Stomach (tissue), 4 donors: ENCODE measurements at regions not wholly inside any gene's neighbourhood (a gene's known extent, or its start where the extent isn't known, plus 50 kb on each side); places are given as distances from the start of the nearest gene placed in this dataset.

Source experiments
- POLR2A ChIP-seq, 4 donors: fragments of 450-650 bp; IDR thresholded peaks; one replicate each; pipeline ENCODE4 v1.6.1; 2016; ENCODE audit warnings: antibody characterized with exemption in 4 of 4, control low read depth in 2 of 4, mild to moderate bottlenecking in 1 of 4, moderate library complexity in 1 of 4
- POLR2AphosphoS5 ChIP-seq, 3 donors: sonication (generic); formaldehyde crosslinking; IDR thresholded peaks; one replicate each; pipeline ENCODE4 v1.6.1; 2016; ENCODE audit warnings: antibody characterized with exemption in 3 of 3
- TF ChIP-seq, protein P1 (sequence below), 7 experiments: fragments of 450-650 bp in 4 of 7; fragments of 200-600 bp in 3 of 7; sonication (generic) in 3 of 7; IDR thresholded peaks; one replicate each; pipeline ENCODE4 v1.5.1; 2016 to 2019; ENCODE audit warnings: antibody characterized with exemption in 7 of 7, control low read depth in 2 of 7, mild to moderate bottlenecking in 1 of 7

DNA sequence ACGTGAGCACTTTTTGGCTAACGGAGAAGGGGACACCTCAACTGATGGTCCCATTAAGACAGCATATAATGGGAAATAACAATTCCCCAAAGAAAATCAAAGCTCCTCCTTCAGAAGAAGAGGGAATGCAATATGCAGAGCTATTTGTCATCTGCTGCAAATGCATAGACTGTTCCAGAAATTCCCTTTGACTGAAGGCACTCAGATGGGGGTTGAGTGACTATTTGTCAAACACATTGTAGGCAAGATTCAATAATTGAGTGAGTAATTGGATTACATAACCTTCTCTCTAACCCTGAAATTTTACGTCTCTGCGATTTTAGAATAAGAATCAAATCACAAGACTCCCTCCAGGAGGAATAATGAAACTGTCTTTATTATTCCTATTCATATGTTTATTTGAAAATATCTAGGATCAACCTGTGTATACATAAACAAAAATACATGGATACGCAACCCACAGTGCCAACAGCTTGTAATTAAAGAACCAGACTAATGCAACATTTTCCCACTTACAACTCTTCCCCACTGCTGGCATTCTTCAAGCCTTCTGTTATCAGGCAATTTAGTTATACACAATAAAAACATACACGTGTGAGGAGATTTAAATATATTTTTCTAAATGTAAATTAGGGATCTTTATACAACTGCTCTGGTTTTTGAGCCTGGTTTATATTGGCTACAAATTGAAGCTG lies 256.6 kb downstream of the GBA3 start:
- TF ChIP-seq POLR2AphosphoS5 (IDR thresholded peaks at IDR 0.05) = no peak
- TF ChIP-seq, protein P1, sequence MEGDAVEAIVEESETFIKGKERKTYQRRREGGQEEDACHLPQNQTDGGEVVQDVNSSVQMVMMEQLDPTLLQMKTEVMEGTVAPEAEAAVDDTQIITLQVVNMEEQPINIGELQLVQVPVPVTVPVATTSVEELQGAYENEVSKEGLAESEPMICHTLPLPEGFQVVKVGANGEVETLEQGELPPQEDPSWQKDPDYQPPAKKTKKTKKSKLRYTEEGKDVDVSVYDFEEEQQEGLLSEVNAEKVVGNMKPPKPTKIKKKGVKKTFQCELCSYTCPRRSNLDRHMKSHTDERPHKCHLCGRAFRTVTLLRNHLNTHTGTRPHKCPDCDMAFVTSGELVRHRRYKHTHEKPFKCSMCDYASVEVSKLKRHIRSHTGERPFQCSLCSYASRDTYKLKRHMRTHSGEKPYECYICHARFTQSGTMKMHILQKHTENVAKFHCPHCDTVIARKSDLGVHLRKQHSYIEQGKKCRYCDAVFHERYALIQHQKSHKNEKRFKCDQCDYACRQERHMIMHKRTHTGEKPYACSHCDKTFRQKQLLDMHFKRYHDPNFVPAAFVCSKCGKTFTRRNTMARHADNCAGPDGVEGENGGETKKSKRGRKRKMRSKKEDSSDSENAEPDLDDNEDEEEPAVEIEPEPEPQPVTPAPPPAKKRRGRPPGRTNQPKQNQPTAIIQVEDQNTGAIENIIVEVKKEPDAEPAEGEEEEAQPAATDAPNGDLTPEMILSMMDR (IDR thresholded peaks at IDR 0.05) = no peak
- no peak for TF ChIP-seq POLR2A (IDR thresholded peaks at IDR 0.05)
